HG03460 (cell line): ENCODE measurements at regions not wholly inside any gene's neighbourhood (a gene's known extent, or its start where the extent isn't known, plus 50 kb on each side); places are given as distances from the start of the nearest gene placed in this dataset.

Source experiments
- ATAC-seq: cut with Tn5 transposase; IDR thresholded peaks from one replicate; pipeline ENCODE4 v1.9.1; 2021; ENCODE audit not compliant: unreplicated experiment

DNA sequence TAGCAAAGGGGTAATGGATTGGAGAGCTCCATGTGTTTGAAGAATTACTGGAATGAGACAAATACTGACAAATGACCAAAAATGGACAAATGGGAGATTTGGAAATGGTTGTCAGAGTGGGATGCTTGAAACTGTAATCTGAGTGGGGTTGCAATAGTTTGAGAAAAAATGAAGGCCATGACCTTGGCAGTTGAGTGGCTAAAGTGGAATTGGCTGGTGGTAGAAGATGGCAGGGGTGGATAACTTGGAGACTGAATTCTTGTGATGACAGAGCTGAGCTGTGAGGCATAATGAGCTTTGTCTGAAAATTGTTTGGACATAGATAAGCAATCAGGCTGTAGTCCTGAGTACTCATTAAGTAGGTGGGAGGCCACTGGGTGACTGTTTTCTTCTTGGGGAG is 222.5 kb upstream of the PRICKLE1 start:
- ATAC-seq: no peak

DNA sequence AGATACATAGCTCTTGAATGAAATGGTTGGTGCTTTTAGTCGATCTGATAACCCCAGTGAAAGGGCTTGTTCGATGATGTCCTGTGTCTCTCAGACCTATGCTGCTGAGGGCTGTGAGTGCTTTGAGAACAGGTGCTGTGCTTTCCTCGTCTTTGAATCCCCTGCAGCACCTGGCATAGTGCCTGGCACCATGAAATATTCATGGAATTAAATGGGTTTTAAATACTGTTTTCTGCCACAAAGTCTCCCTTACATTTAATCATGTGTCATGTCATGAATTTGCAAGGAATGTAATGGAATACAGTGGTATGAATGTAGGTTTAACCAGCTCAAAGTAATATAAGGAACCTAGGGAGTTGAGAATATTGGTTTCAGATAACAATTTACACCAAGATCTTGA is 220.5 kb upstream of the PRICKLE1 start:
- ATAC-seq: no peak

DNA sequence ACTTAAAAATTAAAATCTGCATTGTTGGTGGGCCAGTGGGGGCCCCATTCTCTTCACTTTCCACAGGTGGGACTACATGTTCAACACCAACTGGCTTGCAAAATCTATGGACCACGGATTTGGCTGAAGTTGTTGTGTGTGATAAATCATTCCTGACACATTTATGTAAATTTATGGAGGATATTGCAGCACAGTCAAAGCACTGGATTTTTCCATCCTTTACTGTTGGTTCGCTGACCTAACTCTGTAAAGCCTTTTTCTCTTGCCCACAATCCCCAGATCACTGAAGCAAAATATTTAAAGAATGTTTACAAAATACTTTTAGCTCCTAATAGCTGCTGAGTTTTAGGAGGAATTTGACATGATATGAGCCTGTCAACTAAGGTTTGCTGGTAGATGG is 219.7 kb upstream of the PRICKLE1 start:
- ATAC-seq: no peak

DNA sequence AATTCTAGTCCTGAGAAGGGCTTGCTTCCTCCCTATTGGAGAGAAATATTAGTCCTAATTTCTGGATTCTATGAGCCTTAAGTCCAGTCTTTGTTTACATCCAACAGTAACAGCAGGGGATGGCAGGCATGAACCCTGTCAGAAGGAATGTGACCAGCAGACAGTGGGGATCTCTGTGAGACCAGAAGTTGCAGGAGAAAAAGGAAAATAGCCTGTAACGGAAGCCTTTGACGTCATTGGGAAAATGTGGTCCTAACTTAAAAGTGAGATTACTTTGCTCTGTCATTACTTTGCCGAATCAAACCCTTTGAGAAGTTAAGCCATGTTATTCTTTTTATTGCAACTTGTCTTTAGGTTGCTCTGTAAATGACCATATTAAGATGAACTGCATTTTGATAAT is 218.2 kb upstream of the PRICKLE1 start:
- no peak for ATAC-seq

DNA sequence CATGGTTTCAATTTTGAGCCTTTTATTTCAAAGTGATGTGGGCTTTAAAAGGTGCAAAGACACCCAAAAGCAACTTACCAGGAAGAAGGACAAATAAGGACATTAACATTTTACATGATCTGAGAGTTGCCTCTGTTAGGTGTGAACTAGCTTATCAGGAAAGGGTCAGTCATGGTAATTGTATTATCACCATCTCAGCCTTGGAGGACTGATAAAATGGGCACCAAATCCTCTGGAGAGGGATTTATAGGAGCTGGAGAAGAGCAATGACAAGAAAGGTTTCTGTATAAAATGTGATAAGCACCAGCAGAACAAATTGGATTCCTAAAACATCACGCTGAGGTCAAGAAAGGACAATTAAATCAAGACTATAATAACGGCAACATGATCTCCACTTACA is 217.7 kb upstream of the PRICKLE1 start:
- ATAC-seq: no peak

DNA sequence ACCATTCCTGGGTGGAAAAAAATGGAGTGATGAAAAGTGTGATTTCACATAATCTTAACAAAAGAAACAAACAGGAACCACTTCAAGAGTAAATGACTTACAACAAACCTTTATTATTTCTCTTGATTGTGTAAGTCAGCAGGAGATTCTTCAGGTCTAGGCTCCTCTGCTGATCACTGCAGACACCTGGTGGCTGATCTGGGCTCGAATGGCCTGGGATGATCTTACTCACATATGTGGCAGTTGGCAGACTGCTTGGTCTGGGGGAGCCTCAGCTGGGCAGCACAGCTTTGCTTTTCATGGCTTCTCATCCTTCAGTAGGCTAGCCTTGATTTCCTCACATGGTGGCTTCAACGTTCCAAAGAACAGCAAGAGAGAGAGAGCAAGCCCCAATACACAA is 215.4 kb upstream of the PRICKLE1 start:
- ATAC-seq: no peak

DNA sequence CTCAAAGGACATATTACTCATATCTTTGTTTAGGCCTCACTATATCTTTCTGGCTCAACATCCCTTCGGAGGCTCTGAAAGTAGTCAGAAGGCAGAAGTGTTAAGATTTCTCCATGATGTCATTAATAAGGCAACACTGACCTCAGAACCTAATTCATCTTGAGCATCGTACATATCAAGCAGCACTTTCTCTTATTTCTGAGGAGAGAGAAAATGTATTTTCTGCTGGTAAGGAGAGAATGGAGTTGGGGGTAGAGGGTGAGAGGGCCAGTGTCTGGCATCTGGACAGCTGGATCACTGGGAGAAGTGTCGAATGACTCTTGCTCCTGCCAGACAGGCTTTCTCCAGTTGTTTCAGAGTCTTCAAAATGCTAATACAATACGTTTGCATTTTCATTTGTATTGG is 213.2 kb upstream of the PRICKLE1 start:
- ATAC-seq: no peak

DNA sequence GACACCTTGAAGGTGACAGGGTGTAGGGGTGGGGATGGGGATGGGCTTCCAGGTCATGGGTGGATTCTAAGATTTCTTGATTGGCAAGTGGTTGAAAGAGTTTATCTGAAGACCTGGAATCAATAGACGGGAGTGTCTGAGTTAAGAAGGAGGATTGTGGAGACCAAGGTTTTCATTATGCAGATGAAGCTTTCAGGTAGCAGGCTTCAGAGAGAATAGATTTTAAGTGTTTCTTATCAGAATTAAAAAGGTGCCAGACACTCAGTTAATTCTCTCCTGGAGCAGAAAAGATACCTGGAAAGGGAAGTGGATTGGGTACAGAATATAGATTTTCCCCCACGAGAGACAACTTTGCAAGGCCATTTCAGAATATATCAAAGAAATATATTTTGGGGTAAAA is 211.7 kb upstream of the PRICKLE1 start:
- no peak for ATAC-seq

DNA sequence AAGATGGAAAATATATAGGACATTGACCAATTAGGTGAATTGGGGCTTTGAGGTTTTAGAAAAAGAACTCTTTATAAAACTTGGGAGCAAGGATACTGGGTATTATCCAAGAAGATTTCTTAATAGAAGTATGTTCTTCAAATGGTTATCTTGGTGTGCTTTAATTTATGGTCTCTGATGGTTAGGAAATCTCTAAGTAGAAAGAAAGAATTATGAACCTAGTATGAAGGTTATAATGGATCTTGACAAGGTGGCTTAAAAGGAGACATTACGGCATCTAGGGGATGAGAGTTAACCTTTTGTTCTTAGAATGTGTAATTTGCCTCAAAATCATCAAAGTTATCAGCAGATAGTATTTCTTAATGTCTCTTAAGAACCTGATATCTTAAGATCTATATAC is 210.4 kb upstream of the PRICKLE1 start:
- no peak for ATAC-seq

DNA sequence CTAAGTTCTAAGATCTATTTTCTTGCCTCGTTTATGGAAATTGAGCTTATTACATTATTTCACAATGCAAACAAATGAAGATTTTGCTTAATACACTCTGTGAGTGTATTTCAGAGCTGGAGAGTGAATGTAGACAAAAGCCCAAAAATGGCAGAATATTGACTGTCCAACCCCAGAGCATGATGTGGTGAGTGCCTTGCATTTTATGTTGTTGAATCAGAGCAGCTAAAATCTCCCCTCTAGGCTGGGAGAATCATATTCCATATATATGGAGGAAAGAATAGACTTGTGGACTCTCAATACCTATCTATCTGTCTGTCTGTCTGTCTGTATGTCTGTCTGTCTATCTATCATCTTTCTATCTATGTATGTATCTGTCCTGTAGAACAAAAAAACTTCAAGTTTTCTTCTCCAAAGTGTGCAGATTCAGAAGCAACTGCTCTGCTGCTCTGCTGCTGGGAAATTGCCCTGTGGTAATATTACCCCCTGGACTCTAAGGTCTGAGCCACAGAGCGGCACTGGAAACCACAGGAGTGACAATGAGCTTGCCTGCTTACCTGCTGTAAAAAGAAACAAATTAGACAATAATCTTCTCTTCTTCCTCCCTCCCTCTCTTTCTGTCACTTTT is 209.4 kb upstream of the PRICKLE1 start:
- no peak for ATAC-seq

DNA sequence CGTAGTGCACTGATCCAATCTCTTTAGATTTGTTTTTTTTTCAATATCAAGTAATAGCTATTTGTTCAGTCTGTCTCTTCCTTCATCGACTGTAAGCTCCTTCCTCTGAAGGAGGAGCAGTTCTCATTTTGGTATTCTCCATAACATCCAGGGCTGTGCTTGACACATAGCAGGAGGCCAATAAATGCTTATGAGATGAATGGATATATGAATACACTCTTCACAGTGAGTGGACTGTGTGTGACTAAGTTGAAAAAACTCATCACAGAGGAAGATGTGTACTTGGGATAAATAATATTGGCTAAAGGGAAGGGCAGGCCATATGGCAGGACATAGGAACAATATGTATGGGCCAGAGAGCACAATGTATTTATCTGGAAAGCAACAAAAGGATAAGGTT is 205.3 kb upstream of the PRICKLE1 start:
- no peak for ATAC-seq

DNA sequence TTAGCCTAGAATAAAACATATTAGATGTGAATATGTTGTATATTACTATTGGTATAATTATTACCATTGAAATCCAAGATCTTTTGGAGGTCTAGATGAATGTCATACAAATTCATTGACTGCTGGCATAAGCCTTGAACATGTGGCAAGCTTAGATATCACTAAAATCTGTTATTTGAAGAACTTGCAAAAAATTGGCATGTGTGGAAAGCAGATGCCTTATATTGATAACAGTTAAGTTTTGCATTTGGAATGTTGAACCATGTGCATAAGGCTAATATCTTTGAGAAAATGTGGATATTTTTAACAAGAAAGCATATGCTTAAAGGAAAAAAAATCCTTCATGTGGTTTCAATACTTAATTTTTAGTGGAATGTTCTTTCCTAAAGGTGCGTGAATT is 203.6 kb upstream of the PRICKLE1 start:
- ATAC-seq: no peak

DNA sequence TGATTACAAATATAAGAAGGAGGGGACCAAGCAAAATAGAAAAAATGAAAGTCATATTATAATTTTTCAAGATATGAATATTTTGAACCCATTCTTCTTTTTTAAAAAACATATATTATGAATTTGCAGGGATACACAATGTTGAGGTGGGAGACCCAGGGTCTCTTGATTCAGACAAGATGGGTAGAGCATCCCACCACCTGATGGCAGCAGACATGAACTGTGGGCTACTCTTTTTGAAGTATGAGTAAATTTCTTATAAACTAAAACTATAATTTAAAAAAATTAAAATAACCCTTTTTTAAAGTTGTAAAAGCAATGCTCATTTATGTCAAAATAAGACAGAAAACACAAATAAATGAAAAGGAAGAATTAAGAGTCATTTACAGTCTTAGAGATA is 202.7 kb upstream of the PRICKLE1 start:
- ATAC-seq: no peak

DNA sequence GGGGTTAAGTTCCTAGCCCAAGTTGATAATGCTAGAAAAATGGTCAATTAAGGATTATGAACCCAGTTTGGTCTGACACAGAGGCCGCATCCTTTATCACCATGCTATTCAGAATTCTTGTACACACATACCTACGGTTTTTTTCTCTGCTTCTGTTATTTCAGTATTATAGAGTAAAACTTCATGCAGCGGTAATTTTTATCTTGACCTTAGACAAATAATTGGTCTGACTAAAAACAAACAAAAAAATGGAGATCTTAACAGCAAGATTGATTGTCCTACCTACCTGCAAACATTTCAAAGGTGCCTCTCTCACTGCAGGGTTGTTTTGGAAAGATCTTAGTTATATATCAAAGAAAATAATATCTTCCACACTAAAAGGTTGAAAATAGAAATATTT is 201.9 kb upstream of the PRICKLE1 start:
- no peak for ATAC-seq

DNA sequence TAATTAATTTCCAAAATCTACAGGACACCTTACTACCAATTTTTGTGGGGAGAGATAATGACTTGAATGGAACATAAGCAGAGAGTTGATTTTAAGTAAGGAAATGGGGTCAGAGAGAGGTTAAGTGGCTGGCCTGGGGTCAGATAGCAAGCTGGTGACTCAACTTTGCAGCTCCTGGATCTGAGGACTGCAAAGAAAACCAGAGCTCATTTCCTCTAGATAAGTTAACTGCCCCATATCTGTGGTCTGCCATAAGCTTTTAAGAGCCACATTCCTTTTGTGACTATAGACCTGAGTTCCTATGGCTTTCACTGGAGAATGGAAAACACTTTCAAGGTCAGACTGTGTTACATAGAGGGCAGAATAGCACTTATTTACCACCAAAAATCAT is 201.2 kb upstream of the PRICKLE1 start:
- no peak for ATAC-seq

DNA sequence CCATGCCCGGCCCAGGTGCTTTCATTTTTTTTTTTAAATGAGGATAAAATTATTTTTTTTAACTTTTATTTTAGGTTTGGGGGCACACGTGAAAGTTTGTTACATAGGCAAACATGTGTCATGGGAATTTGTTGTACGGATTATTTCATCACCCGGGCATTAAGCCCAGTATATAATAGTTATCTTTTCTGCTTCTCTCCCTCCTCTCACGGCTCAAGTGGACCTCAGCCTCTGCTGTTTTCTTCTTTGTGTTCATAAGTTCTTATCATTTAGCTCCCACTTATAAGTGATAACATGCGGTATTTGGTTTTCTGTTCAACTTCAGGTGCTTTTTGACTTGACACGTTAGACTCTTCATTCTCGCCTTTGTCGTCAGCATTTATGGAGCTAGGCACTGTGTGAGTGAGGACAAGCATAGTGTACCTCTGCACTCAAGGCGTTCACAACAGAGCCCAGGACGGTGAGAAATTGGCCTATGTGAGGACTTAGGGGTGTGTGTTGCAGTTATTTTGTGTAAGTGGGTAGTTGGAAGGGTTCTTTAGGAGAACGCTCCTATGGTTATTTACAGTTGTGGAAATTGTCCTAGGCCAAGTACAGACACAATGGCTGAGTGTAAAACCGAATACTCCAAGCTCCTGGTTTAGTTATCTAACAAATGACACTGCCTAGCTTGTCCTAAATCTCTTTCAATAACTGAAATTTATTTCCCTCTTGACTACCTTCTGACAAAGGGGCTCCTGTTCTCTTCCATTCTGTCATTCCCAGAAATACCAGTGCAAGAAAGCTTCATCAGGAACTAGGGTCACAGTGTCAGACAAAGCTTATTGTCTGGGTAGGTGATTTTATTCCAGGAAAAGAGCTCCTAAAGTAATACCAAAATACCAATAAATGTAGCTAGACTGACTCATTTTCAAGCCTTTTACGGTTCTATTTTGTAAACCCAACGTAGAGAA is 200.5 kb upstream of the PRICKLE1 start:
- no peak for ATAC-seq

DNA sequence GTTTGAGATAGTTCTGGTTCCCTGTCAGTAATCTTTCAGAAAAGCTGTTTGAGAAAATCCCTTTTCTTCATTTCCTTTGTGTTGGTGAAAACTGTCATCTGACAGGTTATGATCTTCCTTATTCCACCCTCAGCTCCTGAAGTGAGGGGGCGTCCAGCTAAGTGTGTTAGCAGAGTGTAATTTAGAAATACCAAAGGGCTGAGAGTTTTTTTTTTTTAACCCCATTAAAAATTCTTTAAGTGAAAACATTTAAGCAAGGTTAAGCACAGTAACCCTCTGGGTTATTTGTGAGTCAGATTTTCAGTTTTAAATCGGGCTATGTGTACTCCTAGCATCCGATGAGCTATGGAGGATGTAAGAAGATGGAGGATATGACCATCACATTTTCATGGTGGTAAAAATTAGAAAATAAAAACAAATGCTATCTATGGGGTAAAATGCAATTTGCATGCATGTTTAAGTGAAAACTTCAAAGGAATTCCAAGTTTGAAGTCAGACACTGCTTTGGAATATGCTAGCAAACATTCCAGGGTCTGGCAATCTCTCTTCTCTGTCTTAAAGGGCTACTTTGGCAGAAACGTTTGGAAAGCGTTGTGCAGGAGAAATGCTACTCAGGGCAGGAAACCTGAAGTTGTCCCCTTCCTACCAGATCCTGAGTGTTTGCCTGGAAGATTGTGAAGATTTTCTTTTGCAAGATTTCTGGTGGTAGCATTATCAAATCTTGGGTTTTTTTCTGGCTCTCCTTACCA is 197.0 kb upstream of the PRICKLE1 start:
- no peak for ATAC-seq

DNA sequence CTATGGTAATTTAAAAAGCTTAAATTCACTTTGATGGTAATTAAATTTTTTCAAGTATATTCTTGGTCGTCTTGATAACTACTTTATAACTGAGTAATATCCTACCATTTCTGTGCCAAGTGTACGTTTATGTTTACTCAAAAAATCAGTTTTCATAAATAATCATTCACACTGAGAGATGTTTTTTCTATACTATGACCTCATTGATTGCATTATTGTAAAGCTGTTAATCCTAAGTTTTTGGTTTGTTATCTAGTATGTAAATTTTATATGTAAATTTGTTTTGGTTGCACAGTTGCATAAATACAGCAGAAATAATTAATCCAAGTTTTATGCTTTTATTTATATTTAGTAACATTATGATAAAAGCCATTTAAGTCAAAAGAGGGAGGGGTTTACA is 196.4 kb upstream of the PRICKLE1 start:
- no peak for ATAC-seq

DNA sequence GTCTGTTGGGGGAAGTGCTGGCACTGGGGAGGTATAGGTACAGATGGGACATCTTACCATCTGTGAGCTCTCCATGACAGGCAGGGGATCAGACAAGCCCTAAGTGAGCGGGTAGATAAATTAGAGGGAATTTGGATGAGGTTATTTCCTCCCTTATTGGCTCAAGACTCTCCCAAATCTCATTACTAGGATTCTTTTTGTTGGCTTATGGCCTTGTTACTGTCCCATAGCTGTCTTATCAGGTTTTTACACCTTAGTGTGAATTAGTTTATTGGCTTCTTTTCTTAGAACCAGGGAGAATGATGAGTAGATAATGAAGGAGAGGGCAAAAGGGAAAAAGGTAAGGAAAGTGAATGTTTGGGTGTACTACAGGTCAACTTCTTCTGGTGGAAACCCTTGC is 191.1 kb upstream of the PRICKLE1 start:
- ATAC-seq: no peak

DNA sequence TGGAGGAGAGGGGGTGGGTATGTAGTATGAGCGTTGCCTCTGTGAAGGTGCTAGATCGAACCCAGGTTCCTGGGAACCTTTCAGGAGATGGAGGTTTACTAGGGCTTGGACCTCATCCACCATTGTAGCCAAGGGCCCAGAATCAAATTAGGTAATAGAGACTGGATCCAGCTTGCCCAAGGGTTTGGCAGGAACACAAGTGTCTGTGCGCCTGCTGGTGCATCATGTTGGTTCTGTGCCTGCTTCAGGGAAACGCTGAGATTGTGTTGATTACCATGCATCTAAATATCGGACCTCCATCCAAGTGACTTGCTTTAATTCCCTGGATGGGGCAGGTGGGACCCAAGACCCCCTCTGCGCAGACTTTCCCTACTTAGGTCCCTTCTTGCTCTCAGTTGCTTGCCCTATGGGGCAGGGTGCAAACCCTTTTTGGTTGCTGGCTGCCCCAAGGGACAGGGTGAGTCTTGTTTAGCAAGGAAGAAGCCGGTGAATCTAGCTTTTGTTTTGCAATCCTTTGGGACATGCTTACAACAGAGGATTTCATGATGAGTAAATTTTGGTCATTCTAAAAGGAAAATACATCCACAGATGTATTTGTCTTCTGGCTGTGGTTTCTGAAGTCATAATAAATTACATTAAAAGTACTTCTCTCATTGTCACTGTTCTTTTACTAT is 189.8 kb upstream of the PRICKLE1 start:
- ATAC-seq: no peak

DNA sequence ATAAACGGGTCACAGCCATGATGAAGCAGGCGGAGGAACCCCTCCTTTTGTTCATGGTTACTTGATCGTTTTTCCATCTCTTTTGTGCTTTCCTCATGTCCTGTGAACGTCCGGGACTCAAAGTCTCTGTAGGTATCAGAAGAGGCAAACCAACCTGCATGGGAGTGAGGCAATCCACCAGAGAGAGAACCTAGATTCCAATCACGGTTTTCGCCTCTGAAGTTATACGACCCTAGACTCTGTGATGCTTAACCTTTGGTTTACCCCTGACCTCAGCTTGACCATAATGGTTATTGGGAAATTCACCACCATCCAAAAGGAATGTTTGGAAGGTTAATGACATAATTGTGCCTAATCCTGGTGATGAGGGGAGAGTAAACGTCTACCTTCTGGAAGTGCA is 186.8 kb upstream of the PRICKLE1 start:
- no peak for ATAC-seq
